ENCODE measurements at regions not wholly inside any gene's neighbourhood (a gene's known extent, or its start where the extent isn't known, plus 50 kb on each side); places are given as distances from the start of the nearest gene placed in this dataset.

GRCh38 chr2:12062053-12062395, 315.6 kb downstream of the LPIN1 start:
- no peak for FAIRE-seq

- no peak for FAIRE-seq
Measured at GRCh38 chr2:12063210-12063609, 316.8 kb downstream of the LPIN1 start.

DNA sequence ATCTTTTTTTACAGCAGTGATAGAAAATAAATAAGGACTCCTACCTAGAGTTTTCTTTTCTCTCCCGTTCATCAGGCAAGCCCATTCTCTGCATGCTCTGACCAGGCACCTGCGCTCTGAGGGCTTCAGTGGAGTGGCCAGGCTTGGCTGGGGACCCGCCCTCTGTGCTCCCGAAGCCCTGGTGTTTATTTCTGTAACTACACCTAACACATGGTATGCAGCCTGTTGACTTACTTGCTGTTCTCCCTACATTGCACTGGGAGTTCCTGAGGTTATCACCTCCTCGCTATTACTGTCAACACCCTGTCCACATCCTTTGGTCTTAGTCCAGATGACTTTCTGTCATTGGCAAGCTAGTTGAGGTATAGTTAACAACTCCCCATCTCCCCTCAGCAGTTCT, 317.7 kb downstream of the LPIN1 start:
- no peak for FAIRE-seq

DNA sequence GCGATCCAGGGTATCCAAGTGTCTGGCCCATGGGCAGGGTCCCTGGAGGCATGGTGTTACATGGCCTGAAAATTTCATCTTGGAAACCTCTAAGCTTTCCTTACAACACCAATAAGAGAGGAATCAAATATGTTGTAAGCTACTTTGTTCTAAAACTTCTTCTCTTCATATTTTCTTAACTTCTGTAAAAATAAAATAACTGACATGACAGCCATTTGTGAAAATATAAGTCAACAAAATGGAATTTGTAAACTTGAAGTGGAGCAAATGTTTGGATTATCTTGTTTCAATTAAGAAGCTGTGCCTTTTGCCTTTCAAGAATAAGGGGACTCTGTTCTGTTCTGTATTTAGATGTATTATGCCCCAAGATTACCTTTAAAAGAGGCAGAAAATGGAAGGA, 319.7 kb downstream of the LPIN1 start:
- FAIRE-seq: no peak

GRCh38 chr2:12066986-12067385, 320.6 kb downstream of the LPIN1 start:
- FAIRE-seq: no peak

- FAIRE-seq: no peak
Measured at GRCh38 chr2:12068796-12069538, 322.5 kb downstream of the LPIN1 start.

DNA sequence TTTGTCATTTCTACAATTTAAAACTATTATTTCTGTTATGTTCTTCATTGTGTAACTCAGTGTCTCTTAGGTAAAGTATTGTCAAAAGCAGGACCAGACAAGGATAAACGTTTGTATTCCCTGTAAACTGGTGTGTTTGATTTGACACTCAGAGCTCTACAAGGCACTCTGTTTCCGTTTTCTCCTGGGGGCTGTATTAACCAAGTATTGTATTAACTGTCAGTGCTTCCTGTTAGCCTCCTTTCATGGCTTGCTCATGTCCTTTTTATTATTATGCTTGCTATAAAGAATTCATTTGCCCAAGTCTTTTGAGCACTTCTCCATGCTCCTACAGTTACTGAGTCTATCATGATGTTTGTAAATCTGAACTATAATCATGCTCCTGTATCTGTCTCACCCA, 323.7 kb downstream of the LPIN1 start:
- no peak for FAIRE-seq

- peak; percentile 9 for FAIRE-seq
Measured at GRCh38 chr2:12070581-12070980, 324.1 kb downstream of the LPIN1 start.

DNA sequence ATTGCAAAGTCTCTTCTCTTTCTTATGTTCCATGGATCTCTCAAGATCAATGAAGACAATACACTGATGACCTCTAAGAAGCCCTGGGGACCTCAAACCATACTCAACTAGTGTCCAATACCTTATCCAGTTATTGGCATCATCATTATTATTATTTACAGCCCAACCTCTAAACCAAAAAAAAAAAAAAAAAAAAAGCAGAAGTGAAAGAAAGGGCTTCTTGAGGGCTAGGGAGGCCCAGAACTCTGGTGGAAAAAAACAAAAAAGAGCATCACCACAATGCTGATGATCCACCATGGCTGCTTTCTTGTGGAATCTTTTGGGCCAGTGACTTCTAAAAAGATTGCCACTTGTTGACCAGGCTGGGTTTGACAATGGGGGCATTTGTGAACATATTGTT, 324.9 kb downstream of the LPIN1 start:
- FAIRE-seq: no peak

DNA sequence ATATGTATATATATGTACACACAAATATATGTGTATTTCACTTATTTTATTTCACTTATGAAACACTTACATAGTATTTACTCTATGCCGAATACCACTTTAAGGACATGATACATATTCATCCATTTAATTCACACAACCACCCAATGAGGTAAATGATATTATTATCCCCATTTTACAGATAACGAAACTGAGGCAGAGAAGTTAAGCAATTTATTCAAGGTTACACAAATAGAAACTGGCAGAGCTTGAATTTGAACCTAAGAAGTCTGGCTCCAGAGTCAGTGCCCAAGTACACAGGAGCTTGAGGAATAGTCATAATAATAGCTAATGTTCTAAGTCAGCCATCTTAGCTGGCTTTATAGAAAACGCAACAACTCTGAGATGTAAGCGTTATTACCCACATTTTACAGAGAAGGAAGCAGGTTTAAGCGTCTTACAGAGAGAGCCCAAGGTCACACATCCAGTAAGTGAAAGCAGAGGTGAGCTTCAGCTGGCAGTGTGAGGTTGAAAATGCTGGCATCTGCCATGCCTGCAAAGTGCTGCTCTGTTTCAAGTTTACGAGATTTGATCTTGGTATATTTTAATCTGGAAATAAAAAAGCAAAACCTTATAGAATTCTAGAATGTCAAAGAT, 326.9 kb downstream of the LPIN1 start:
- FAIRE-seq: no peak

GRCh38 chr2:12074126-12074844, 327.9 kb downstream of the LPIN1 start:
- no peak for FAIRE-seq

GRCh38 chr2:12074845-12075217, 328.4 kb downstream of the LPIN1 start:
- FAIRE-seq: peak; percentile 58

DNA sequence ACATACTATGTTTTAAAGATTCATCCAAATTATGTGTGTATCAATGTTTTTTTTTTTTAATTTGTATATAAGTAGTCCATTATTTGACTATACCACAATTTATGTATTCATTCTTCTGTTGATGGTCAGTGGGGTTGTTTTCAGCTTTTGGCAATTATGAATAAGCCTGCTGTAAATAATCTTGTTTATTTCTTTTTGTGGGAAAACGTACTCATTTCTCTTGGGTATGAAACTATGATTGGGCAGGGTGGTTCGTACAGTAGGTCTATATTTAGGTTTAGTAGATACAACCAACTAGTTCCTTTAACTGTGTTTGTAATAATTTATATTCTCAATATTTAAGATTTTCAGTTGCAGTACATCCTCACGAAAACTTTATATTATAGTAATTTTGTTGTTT, 329.2 kb downstream of the LPIN1 start:
- no peak for FAIRE-seq

GRCh38 chr2:12076810-12077209, 330.4 kb downstream of the LPIN1 start:
- peak; percentile 95 for FAIRE-seq

DNA sequence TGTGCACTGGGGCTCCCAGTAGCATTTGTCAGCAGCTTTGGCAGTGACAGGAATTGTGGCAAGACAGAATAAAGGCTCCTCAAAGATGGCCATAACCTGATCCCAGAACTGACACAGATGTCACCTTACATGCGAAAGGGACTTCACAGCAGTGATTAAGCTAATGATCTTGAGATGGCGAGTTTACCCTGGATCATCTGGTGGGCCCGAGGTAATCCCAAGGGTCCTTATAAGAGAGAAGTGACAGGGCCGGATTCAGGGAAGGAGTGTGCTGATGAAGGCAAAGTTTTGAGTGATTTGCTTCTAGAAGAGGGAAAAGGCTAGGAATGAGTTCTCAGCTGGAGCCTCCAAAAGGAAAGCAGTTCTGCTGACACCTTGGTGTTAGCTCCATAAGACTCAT, 333.9 kb downstream of the LPIN1 start:
- no peak for FAIRE-seq

GRCh38 chr2:12081481-12082210, 335.2 kb downstream of the LPIN1 start:
- no peak for FAIRE-seq

DNA sequence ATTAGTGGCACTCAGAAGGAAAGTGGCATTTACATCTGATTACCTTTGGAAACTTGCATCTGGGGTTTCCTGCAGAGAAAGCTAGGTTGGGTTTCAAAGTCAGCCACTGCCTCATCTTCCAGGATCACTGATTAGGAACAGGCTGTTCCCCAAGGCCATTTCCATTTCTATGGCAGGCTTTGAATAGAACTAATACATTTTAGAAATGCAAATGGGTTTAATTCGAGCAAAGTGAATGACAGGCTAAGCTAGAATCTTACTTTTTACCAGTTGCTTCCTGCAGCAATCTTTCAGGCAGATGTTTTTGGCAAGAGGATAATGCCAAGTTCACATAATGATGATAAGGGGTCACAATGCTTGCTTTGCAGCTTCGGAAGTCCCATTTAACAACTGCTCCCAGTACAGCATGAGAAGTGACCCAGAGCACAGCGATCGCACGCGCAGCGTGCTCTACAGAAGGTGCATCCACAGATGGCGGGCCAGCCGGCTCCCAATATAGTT, 336.7 kb downstream of the LPIN1 start:
- FAIRE-seq: no peak

DNA sequence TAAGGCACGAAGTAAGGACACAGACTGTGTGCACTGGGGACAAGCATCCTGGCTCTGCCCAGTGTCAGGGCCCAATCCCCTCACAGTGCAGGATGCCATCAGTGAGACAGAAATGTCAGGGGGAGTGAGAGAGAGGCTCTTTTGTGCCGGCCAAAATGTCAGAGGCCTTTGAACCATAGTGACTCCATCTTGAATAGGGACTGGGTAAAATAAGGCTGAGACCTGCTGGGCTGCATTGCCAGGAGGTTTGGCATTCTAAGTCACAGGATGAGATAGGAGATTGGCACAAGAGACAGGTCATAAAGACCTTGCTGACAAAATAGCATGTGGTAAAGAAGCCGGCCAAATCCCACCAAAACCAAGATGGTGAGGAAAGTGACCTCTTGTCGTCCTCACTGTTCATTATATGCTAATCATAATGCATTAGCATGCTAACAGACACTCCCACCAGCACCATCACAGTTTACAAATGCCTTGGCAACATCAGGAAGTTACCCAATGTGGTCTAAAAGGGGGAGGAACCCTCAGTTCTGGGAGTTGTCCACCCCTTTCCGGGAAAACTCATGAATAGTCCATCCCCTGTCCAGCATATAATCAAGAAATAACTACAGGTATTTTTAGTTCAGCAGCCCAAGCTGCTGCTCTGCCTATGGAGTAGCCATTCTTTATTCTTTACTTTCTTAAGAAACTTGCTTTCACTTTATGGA, 337.4 kb downstream of the LPIN1 start:
- FAIRE-seq: no peak

- no peak for FAIRE-seq
Measured at GRCh38 chr2:12087175-12087574, 340.7 kb downstream of the LPIN1 start.

DNA sequence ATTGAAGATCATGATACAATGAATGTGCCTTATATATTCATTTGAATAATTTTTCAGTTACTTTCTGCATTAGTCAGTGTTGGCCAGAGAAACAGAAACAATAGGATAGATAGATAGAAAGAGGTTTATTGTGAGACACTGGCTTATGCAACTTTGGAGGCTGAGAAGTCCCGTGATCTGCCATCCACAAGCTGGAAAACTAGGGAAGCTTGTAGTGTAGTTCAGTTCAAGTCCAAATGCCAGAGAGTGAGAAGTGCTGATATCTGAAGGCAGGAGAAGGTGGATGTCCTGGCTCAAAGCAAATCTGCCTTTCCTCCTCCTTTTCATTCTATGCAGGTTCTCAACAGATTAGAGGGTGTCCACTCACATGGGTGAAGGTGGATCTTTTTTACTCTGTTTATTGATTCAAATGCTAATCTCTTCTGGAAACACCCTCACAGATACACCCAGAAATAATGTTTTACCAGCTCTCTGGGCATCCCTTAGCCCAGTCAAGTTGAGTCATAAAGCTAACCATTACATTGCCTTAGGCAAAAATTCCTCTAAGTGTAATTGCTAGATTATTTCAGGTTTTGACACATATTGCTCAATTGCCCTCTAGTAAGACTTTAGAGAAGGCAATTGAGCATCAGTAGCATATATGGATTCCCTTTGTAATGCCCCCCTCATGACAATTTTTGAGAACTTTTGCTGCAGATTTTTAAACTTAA, 341.4 kb downstream of the LPIN1 start:
- FAIRE-seq: no peak

DNA sequence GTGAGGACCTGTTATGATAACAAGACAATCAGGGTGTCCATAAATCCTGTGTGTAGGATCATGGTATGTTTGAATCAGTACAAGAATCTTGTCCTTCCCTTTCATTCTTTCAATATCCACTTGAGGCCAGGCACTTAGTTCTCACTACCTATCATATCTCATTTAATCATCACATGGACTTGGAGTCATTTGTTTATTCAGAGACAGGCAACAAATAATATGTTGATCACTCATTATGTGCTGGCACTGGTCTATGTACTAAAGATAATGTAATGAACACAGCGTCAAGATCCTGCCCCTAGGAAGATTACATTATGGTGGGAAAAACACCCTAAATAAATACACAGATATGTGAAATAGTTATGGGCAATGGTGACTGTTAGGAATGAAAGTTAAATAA, 342.6 kb downstream of the LPIN1 start:
- no peak for FAIRE-seq

- FAIRE-seq: no peak
Measured at GRCh38 chr2:12089496-12089895, 343.1 kb downstream of the LPIN1 start.
